GM12864 (cell line): ENCODE measurements at regions not wholly inside any gene's neighbourhood (a gene's known extent, or its start where the extent isn't known, plus 50 kb on each side); places are given as distances from the start of the nearest gene placed in this dataset.

ENCODE experiments used
- DNase-seq: peaks from one replicate; pipeline ENCODE4 v3.0.0-alpha.2; 2011; ENCODE audit warnings: low read depth
- H3K4me3 ChIP-seq: 2 replicates; pipeline ENCODE4 v1.5.1; 2011; ENCODE audit warnings: mild to moderate bottlenecking, low read depth, low read length, control low read depth
- TF ChIP-seq, protein P1 (sequence below): IDR thresholded peaks from 2 replicates; pipeline ENCODE4 v1.5.1; 2011; ENCODE audit warnings: low read depth, mild to moderate bottlenecking, moderate library complexity, low read length, control low read depth, inconsistent platforms; ENCODE audit errors: missing control alignments

DNA sequence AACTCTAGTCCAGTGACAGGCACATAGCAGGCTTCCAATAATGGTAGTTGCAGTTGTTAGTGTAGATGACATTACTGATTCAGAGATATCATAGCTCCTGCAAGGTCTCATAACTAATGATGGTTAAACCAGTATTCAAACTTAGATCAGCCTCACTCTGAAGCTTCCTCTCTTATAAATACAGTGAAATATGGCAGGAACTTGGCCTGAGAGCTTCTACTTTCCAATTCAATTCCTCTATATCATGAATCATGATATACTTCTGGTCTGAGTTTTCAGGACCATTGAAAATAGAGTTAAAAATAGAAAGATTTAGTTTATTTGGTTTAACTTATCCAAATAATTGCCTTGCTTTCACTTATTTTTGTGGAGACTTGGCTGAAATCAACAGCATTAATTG lies 167.5 kb upstream of the NOVA1 start:
- no peak for DNase-seq
- TF ChIP-seq, protein P1, sequence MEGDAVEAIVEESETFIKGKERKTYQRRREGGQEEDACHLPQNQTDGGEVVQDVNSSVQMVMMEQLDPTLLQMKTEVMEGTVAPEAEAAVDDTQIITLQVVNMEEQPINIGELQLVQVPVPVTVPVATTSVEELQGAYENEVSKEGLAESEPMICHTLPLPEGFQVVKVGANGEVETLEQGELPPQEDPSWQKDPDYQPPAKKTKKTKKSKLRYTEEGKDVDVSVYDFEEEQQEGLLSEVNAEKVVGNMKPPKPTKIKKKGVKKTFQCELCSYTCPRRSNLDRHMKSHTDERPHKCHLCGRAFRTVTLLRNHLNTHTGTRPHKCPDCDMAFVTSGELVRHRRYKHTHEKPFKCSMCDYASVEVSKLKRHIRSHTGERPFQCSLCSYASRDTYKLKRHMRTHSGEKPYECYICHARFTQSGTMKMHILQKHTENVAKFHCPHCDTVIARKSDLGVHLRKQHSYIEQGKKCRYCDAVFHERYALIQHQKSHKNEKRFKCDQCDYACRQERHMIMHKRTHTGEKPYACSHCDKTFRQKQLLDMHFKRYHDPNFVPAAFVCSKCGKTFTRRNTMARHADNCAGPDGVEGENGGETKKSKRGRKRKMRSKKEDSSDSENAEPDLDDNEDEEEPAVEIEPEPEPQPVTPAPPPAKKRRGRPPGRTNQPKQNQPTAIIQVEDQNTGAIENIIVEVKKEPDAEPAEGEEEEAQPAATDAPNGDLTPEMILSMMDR, result no peak
- H3K4me3 ChIP-seq, result no peak overlapping the region

DNA sequence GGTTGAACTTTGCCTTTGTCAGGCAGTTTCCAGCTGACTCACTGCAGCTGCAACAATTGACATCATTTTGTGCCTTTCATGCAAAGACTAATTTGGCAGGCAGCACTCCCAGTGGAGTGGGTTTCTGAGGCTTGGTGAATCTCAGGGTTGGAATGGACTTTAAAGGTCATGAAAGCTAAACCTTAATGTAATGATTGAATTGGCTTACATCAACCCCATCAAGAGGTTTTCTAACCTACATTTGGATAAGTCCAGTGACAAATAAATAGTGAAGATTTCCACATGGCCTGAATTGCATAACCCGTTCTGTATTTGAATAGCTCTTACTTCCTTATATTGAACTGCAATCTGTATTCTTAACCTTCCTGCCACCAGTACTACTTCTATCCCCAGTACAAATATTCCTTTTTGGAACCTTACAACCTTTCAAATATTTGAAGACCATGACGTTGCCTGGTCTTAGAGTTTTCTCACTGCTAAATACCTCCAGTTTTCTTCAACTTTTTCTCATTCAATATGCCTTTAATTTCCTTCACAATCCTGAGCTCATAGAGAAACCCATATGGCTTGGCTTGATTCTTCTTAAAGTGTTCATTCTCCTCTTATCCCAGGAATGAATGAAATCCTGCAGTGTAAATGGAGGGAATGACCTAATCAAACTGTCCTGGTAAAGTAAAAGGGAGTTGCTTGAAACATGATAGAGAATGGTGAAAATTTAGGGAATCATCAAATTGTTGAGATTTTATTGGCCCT lies 168.1 kb upstream of the NOVA1 start:
- DNase-seq, result no peak
- no peak overlapping the region for H3K4me3 ChIP-seq
- TF ChIP-seq, protein P1, result no peak

DNA sequence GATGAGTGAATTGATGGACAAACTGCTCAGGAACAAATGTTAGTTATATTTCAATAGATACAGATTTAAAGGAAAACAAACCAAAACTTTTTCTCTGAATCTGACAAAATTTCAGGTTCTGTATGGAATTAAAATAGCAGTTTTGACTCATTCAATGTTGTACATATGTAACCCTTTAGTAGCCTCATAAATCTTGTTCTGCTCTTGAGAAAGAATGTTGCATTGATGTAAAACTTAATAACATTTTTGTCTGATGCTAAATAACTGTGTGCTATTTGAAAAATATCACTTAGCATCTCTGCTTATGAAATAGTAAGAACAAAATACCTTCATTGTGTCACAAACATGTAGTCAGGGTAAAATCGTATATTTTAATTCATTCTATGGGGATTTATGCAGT lies 168.9 kb upstream of the NOVA1 start:
- TF ChIP-seq, protein P1, result no peak
- no peak overlapping the region for H3K4me3 ChIP-seq
- no peak for DNase-seq

DNA sequence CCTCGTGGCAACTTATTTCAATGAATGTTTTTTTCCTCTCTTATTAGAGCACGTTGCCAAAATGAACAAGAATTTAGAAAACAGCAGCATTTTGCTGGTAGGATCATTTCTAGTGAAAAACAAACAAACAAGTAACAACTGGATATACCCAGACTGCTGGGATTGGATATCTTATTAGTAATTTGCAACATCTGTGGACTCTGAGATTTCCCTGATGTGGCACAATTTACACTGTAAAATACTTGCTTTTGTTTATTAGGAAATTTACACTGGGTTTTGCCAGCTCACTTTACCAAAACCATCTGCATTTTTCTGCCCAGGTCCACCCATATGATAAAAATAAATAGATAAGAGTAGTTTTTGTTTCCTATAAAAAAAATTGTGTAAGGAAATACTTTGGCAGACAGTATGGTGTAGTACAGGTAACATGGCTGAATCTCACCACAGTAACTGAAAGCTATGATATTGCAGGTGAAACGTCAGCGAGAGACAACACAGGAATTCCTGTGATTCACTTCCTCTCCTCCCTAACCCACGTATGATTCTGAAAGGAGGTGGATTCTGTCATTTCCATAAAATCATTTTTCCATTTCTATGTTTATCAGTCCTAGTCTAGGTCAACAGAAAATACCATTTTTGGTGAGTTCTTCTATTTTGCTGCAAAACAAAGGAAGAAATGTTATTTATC lies 176.2 kb upstream of the NOVA1 start:
- no peak overlapping the region for H3K4me3 ChIP-seq
- TF ChIP-seq, protein P1, result no peak
- no peak for DNase-seq

DNA sequence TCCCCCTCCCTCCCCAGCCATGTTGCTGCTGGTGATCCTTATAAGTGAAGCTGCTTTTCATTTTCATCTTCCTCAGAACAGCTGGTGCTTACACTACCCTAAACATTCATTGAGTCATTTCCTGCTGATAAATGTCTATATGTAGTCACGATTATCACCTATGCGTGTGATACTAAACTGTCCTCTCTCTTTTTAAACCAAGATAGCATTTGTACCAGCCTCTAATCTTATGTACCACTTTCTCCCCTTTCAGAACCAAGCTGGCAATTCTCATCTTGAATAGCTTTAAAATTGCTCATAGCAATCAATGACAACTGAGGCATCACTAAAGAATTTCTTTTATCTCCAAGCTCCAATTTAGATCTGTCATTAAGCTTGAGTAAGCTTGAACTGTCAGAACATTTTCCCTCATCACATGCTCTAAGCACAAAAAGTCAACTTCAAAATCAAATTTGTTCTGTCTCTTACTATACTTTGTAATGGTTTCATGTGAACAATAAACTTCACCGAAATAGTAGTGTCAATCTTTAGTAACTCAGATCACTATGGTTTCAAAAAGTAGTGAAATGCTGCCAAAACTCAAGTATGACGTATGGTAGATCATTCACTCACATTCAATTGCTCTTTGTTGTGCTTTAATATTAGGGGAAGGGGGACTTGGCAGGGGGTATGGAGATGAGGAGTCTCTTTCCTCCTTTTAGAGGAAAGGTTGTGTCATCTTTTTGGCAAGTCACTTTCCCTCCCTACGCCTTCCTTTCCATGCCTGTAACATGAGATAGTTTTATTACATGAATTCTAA lies 178.1 kb upstream of the NOVA1 start:
- H3K4me3 ChIP-seq, result no peak overlapping the region
- DNase-seq, result no peak
- TF ChIP-seq, protein P1, result no peak

DNA sequence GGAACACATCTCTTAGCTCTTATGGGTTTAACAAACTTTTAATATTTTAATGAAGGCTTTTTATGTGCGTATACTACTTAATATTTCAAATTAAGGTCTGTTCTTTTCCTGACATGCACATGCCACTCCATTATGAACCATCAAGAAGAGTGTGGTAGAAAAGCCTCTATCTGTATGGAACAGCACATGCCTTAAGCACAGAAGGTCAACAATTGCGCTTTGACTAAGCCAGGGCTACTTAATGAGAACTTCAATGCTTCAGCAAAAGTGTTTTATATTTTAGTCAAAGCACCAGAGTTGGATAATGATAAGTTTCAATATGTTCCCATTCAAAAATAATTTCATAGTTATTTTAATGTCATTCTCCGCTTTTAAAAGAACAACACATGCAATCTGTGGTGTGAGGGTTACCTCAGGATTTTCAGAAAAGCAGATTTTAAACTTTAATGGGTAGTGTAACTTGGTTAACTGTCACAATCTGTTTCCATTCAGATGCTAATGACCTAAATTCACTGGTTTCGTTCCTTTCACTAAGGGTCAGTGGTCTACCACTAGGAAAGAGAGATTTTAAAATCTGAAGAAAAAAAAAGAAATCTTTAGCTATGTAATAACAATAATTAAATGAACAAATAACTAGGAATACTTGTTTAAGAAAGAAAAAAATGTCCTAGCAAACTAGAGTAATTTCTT lies 193.4 kb upstream of the NOVA1 start:
- TF ChIP-seq, protein P1, result no peak
- DNase-seq, result no peak
- no peak overlapping the region for H3K4me3 ChIP-seq
